ENCODE measurements at regions not wholly inside any gene's neighbourhood (a gene's known extent, or its start where the extent isn't known, plus 50 kb on each side); places are given as distances from the start of the nearest gene placed in this dataset.
"Not testable (repeated sequence)": the region's sequence is repeated elsewhere in the genome, so short reads cannot be mapped to it uniquely, and the experiment has no call there.

GRCh38 chr14:89551955-89552354 is 134.9 kb upstream of the FOXN3 start:
- Mint-ChIP-seq H3K4me1 (ENCODE audit: insufficient read depth, unreplicated experiment) (no peaks in the 10 kb centered on the region), H3K27me3 (ENCODE audit: insufficient read depth, unreplicated experiment) (no peaks in the 10 kb centered on the region), H3K9me3 (ENCODE audit: unreplicated experiment) (no peaks in the 10 kb centered on the region), H3K27ac (ENCODE audit: low read depth, unreplicated experiment) (no peak overlapping the region), H3K36me3 (ENCODE audit: insufficient read depth, unreplicated experiment) (peaks cover 5% of the 10 kb centered on the region), H3K4me3 (ENCODE audit: unreplicated experiment) (no peak overlapping the region)
- intact Hi-C loops (cut with micrococcal nuclease): no loop called here
- TF ChIP-seq CTCF (IDR thresholded peaks at IDR 0.05; ENCODE audit: unreplicated experiment): no peak
- POLR2A ChIA-PET: no interaction called here
- no TSS peak for BruUV-seq (replicated peaks)
- CTCF ChIA-PET: interaction anchor here (0.6 kb wide), 2 partner anchors 18 to 535 kb away, joined by 3 to 4 read pairs; no protein-coding TSS in a partner anchor
- DNase-seq (ENCODE audit: unreplicated experiment): no peak

- POLR2A ChIA-PET: no interaction called here
- peaks cover 5% of the 10 kb centered on the region for H3K36me3 Mint-ChIP-seq (ENCODE audit: insufficient read depth, unreplicated experiment)
- CTCF ChIA-PET: no interaction called here
- H3K27me3 Mint-ChIP-seq (ENCODE audit: insufficient read depth, unreplicated experiment): no peaks in the 10 kb centered on the region
- H3K4me3 Mint-ChIP-seq (ENCODE audit: unreplicated experiment): no peak overlapping the region
- no peak overlapping the region for H3K27ac Mint-ChIP-seq (ENCODE audit: low read depth, unreplicated experiment)
- H3K4me1 Mint-ChIP-seq (ENCODE audit: insufficient read depth, unreplicated experiment): no peaks in the 10 kb centered on the region
- no TSS peak for BruUV-seq (replicated peaks)
- H3K9me3 Mint-ChIP-seq (ENCODE audit: unreplicated experiment): no peaks in the 10 kb centered on the region
- no peak for TF ChIP-seq CTCF (IDR thresholded peaks at IDR 0.05; ENCODE audit: unreplicated experiment)
- no peak for DNase-seq (ENCODE audit: unreplicated experiment)
- intact Hi-C loops (cut with micrococcal nuclease): no loop called here
These were observed 134.4 kb upstream of the FOXN3 start for GRCh38 chr14:89551432-89551831.

- intact Hi-C loops (cut with micrococcal nuclease): no loop called here
- Mint-ChIP-seq H3K9me3 (ENCODE audit: unreplicated experiment) (no peaks in the 10 kb centered on the region), H3K36me3 (ENCODE audit: insufficient read depth, unreplicated experiment) (peaks cover 5% of the 10 kb centered on the region), H3K4me1 (ENCODE audit: insufficient read depth, unreplicated experiment) (no peaks in the 10 kb centered on the region), H3K4me3 (ENCODE audit: unreplicated experiment) (no peak overlapping the region), H3K27ac (ENCODE audit: low read depth, unreplicated experiment) (no peak overlapping the region), H3K27me3 (ENCODE audit: insufficient read depth, unreplicated experiment) (no peaks in the 10 kb centered on the region)
- ChIA-PET CTCF (no interaction called here), POLR2A (no interaction called here)
- no peak for TF ChIP-seq CTCF (IDR thresholded peaks at IDR 0.05; ENCODE audit: unreplicated experiment)
- DNase-seq (ENCODE audit: unreplicated experiment): no peak
- no TSS peak for BruUV-seq (replicated peaks)
These were observed 133.8 kb upstream of the FOXN3 start for GRCh38 chr14:89550821-89551220.

GRCh38 chr14:89549381-89550125 is 132.5 kb upstream of the FOXN3 start:
- intact Hi-C loops (cut with micrococcal nuclease): no loop called here
- H3K4me3 Mint-ChIP-seq (ENCODE audit: unreplicated experiment): no peak overlapping the region
- DNase-seq (ENCODE audit: unreplicated experiment): no peak
- no peaks in the 10 kb centered on the region for H3K9me3 Mint-ChIP-seq (ENCODE audit: unreplicated experiment)
- CTCF ChIA-PET: interaction anchor here (0.7 kb wide), 1 partner anchor 15 kb away, joined by 3 read pairs; no protein-coding TSS in a partner anchor
- peaks cover 5% of the 10 kb centered on the region for H3K36me3 Mint-ChIP-seq (ENCODE audit: insufficient read depth, unreplicated experiment)
- no peaks in the 10 kb centered on the region for H3K27me3 Mint-ChIP-seq (ENCODE audit: insufficient read depth, unreplicated experiment)
- POLR2A ChIA-PET: no interaction called here
- no peak for TF ChIP-seq CTCF (IDR thresholded peaks at IDR 0.05; ENCODE audit: unreplicated experiment)
- H3K4me1 Mint-ChIP-seq (ENCODE audit: insufficient read depth, unreplicated experiment): peaks cover 8% of the 10 kb centered on the region
- BruUV-seq (replicated peaks): no TSS peak
- H3K27ac Mint-ChIP-seq (ENCODE audit: low read depth, unreplicated experiment): no peak overlapping the region

- H3K9me3 Mint-ChIP-seq (ENCODE audit: unreplicated experiment); POLR2A ChIA-PET; BruUV-seq (replicated peaks); H3K36me3 Mint-ChIP-seq (ENCODE audit: insufficient read depth, unreplicated experiment); DNase-seq (ENCODE audit: unreplicated experiment); H3K27me3 Mint-ChIP-seq (ENCODE audit: insufficient read depth, unreplicated experiment); H3K27ac Mint-ChIP-seq (ENCODE audit: low read depth, unreplicated experiment); intact Hi-C loops (cut with micrococcal nuclease); H3K4me3 Mint-ChIP-seq (ENCODE audit: unreplicated experiment): not testable (repeated sequence)
- peaks cover 11% of the 10 kb centered on the region for H3K4me1 Mint-ChIP-seq (ENCODE audit: insufficient read depth, unreplicated experiment)
- CTCF ChIA-PET: interaction anchor here (0.6 to 1.0 kb wide), 2 partner anchors 59 to 508 kb away, joined by 4 read pairs; no protein-coding TSS in a partner anchor
These were observed 130.0 kb upstream of the FOXN3 start for GRCh38 chr14:89547047-89547446.
